ENCODE measurements at regions not wholly inside any gene's neighbourhood (a gene's known extent, or its start where the extent isn't known, plus 50 kb on each side); places are given as distances from the start of the nearest gene placed in this dataset.

GRCh38 chr14:31987721-31988120, 89.4 kb upstream of the ARHGAP5 start:
- Mint-ChIP-seq H3K4me1 (ENCODE audit: low read depth) (no peaks in the 10 kb centered on the region), H3K9me3 (peaks cover 5% of the 10 kb centered on the region), H3K27me3 (peaks cover 5% of the 10 kb centered on the region), H3K36me3 (ENCODE audit: low read depth) (no peaks in the 10 kb centered on the region), H3K27ac (no peak overlapping the region), H3K4me3 (no peak overlapping the region)
- TF ChIP-seq CTCF (IDR thresholded peaks at IDR 0.05), result no peak
- intact Hi-C loops (cut with micrococcal nuclease), result no loop called here
- DNase-seq (no peak), ATAC-seq (no peak)
- ChIA-PET CTCF (no interaction called here), POLR2A (no interaction called here)

- H3K9me3 Mint-ChIP-seq, result peaks cover 2% of the 10 kb centered on the region
- H3K4me3 Mint-ChIP-seq, result no peak overlapping the region
- no peaks in the 10 kb centered on the region for H3K36me3 Mint-ChIP-seq (ENCODE audit: low read depth)
- no peak for TF ChIP-seq CTCF (IDR thresholded peaks at IDR 0.05)
- no peak overlapping the region for H3K27ac Mint-ChIP-seq
- POLR2A ChIA-PET, result no interaction called here
- CTCF ChIA-PET, result no interaction called here
- DNase-seq, result no peak
- H3K4me1 Mint-ChIP-seq (ENCODE audit: low read depth), result no peaks in the 10 kb centered on the region
- H3K27me3 Mint-ChIP-seq, result peaks cover 5% of the 10 kb centered on the region
- ATAC-seq, result no peak
- intact Hi-C loops (cut with micrococcal nuclease), result no loop called here
These were observed 88.9 kb upstream of the ARHGAP5 start for GRCh38 chr14:31988244-31988643.

- no peak overlapping the region for H3K4me3 Mint-ChIP-seq
- intact Hi-C loops (cut with micrococcal nuclease), result no loop called here
- no peaks in the 10 kb centered on the region for H3K4me1 Mint-ChIP-seq (ENCODE audit: low read depth)
- POLR2A ChIA-PET, result no interaction called here
- TF ChIP-seq CTCF (IDR thresholded peaks at IDR 0.05), result no peak
- H3K36me3 Mint-ChIP-seq (ENCODE audit: low read depth), result no peaks in the 10 kb centered on the region
- DNase-seq (no peak), ATAC-seq (no peak)
- H3K27me3 Mint-ChIP-seq, result peaks cover 7% of the 10 kb centered on the region
- peaks cover 2% of the 10 kb centered on the region for H3K9me3 Mint-ChIP-seq
- CTCF ChIA-PET, result no interaction called here
- no peak overlapping the region for H3K27ac Mint-ChIP-seq
These were observed 86.8 kb upstream of the ARHGAP5 start for GRCh38 chr14:31990183-31990857.

GRCh38 chr14:31990926-31991572, 86.1 kb upstream of the ARHGAP5 start:
- POLR2A ChIA-PET, result no interaction called here
- no peak overlapping the region for H3K4me3 Mint-ChIP-seq
- intact Hi-C loops (cut with micrococcal nuclease), result no loop called here

More at GRCh38 chr14:31990926-31991572, 86.1 kb upstream of the ARHGAP5 start:
- DNase-seq (no peak), ATAC-seq (no peak)
- Mint-ChIP-seq H3K4me1 (ENCODE audit: low read depth) (no peaks in the 10 kb centered on the region), H3K27ac (no peak overlapping the region), H3K9me3 (no peaks in the 10 kb centered on the region), H3K27me3 (peaks cover 7% of the 10 kb centered on the region), H3K36me3 (ENCODE audit: low read depth) (no peaks in the 10 kb centered on the region)
- CTCF ChIA-PET, result interaction anchor here (1.3 kb wide), 1 partner anchor 66 kb away, joined by 3 read pairs; no protein-coding TSS in a partner anchor
- no peak for TF ChIP-seq CTCF (IDR thresholded peaks at IDR 0.05)
